Endothelial cell of umbilical vein (primary cell): ENCODE measurements at regions not wholly inside any gene's neighbourhood (a gene's known extent, or its start where the extent isn't known, plus 50 kb on each side); places are given as distances from the start of the nearest gene placed in this dataset.

Experiments used
- BruUV-seq: library from RNA; stranded (reverse); fragments of 400-500 nt; replicated peaks from 2 replicates; lab custom pipeline; 2021; lab: Mats Ljungman, UMichigan
- CTCF ChIA-PET: fragments of 300-600, 350-600 bp; sonication (Branson Sonifier 250); formaldehyde crosslinking; loops from one replicate; lab custom pipeline; 2021; ENCODE audit warnings: antibody characterized with exemption, inconsistent platforms; lab: Charles Lee
- POLR2A ChIA-PET: fragments of 300-600, 350-600 bp; sonication (Branson Sonifier 250); formaldehyde crosslinking; loops from one replicate; lab custom pipeline; 2021; ENCODE audit warnings: antibody characterized with exemption, inconsistent platforms; lab: Charles Lee
- DNase-seq: peaks from one replicate; pipeline ENCODE4 v3.0.0-alpha.2; 2011; ENCODE audit warnings: low read depth, low spot score
- FAIRE-seq: peaks from 2 replicates; lab custom pipeline; 2011; peaks lifted over from hg19 to GRCh38; lab: Jason Lieb, UNC
- H2AFZ ChIP-seq: 2 replicates; pipeline ENCODE4 v1.6.0; 2012; ENCODE audit warnings: low read depth, low read length, control low read depth, inconsistent platforms
- H3K27ac ChIP-seq: 2 replicates; pipeline ENCODE4 v1.5.1; 2011; ENCODE audit warnings: low read depth, mild to moderate bottlenecking, control low read depth, low read length, moderate library complexity; ENCODE audit not compliant: insufficient read depth
- H3K27me3 ChIP-seq, 2 experiments: 2 replicates each; pipeline versions ENCODE4 v1.6.0 to v1.6.1; 2011; ENCODE audit warnings: low read length in 2 of 2, mixed read lengths in 1 of 2; ENCODE audit not compliant: control insufficient read depth in 2 of 2, insufficient read depth in 2 of 2
- H3K36me3 ChIP-seq, 2 experiments: 2 replicates in 1 of 2; 3 replicates in 1 of 2; pipeline ENCODE4 v1.5.1; 2011; ENCODE audit warnings: low read length in 2 of 2, mild to moderate bottlenecking in 1 of 2, moderate library complexity in 1 of 2; ENCODE audit not compliant: control insufficient read depth in 2 of 2, insufficient read depth in 2 of 2; ENCODE audit errors: extremely low read depth in 1 of 2
- H3K4me1 ChIP-seq: 3 replicates; pipeline ENCODE4 v1.5.1; 2011; ENCODE audit warnings: mild to moderate bottlenecking, low read length; ENCODE audit not compliant: control insufficient read depth, insufficient read depth; ENCODE audit errors: extremely low read depth
- H3K4me2 ChIP-seq: 2 replicates; pipeline ENCODE4 v1.6.1; 2011; ENCODE audit warnings: low read length, control low read depth, mixed read lengths; ENCODE audit not compliant: insufficient read depth
- H3K4me3 ChIP-seq, 3 experiments: fragments of 200-600 bp in 1 of 3; sonication (generic), shearing (Covaris generic) in 1 of 3; replicated peaks in 1 of 3; 2 replicates each; pipeline ENCODE4 v1.5.1; 2011 to 2016; ENCODE audit warnings: control low read depth in 3 of 3, low read length in 3 of 3, mild to moderate bottlenecking in 2 of 3, inconsistent platforms in 1 of 3, low read depth in 1 of 3, moderate library complexity in 1 of 3; ENCODE audit not compliant: insufficient read depth in 1 of 3
- H3K79me2 ChIP-seq: 2 replicates; pipeline ENCODE4 v1.6.0; 2012; ENCODE audit warnings: low read length, inconsistent platforms; ENCODE audit not compliant: control insufficient read depth, insufficient read depth
- H3K9ac ChIP-seq: replicated peaks from 2 replicates; pipeline ENCODE3; 2011; ENCODE audit warnings: low read length, control low read depth; ENCODE audit not compliant: insufficient read depth; ENCODE audit errors: extremely low read depth
- H3K9me1 ChIP-seq: replicated peaks from 3 replicates; pipeline ENCODE4 v1.6.0; 2011; ENCODE audit warnings: mild to moderate bottlenecking, low read length; ENCODE audit not compliant: control insufficient read depth, insufficient read depth; ENCODE audit errors: extremely low read depth
- H3K9me3 ChIP-seq: replicated peaks from 2 replicates; pipeline ENCODE4 v1.5.1; 2012; ENCODE audit warnings: low read length, inconsistent platforms; ENCODE audit not compliant: control insufficient read depth, insufficient read depth
- H4K20me1 ChIP-seq: replicated peaks from 2 replicates; pipeline ENCODE3; 2011; ENCODE audit warnings: mild to moderate bottlenecking, low read length; ENCODE audit not compliant: control insufficient read depth, insufficient read depth; ENCODE audit errors: extremely low read depth
- CTCF ChIP-seq, 2 donors: IDR thresholded peaks; 1 replicate in 1 of 2; 2 replicates in 1 of 2; pipeline ENCODE4 v1.5.1; 2011; ENCODE audit warnings: low read length in 2 of 2, mild to moderate bottlenecking in 2 of 2, moderate library complexity in 2 of 2, control low read depth in 1 of 2, inconsistent platforms in 1 of 2, low read depth in 1 of 2; ENCODE audit not compliant: insufficient read depth in 1 of 2; ENCODE audit errors: extremely low read depth in 1 of 2
- EZH2 ChIP-seq: IDR thresholded peaks from 2 replicates; pipeline ENCODE4 v1.6.1; 2012; ENCODE audit warnings: borderline replicate concordance, low read depth, mild to moderate bottlenecking, moderate library complexity, low read length, inconsistent platforms; ENCODE audit not compliant: severe bottlenecking
- FOS ChIP-seq: IDR thresholded peaks from 2 replicates; pipeline ENCODE4 v1.6.1; 2011; ENCODE audit warnings: mild to moderate bottlenecking, low read length, moderate library complexity, borderline replicate concordance; ENCODE audit not compliant: insufficient read depth
- GATA2 ChIP-seq: IDR thresholded peaks from 2 replicates; pipeline ENCODE4 v1.7.0; 2011; ENCODE audit warnings: low read depth, mild to moderate bottlenecking, moderate library complexity, mixed read lengths, low read length; ENCODE audit not compliant: insufficient read length, insufficient read depth
- JUN ChIP-seq: IDR thresholded peaks from 2 replicates; pipeline ENCODE4 v1.6.1; 2011; ENCODE audit warnings: borderline replicate concordance, low read depth; ENCODE audit not compliant: insufficient read length, insufficient read depth
- MYC ChIP-seq: IDR thresholded peaks from one replicate; pipeline ENCODE4 v1.6.1; 2011; ENCODE audit warnings: mild to moderate bottlenecking, low read depth, low read length
- POLR2A ChIP-seq: IDR thresholded peaks from 2 replicates; pipeline ENCODE4 v1.6.1; 2012; ENCODE audit warnings: low read depth, mild to moderate bottlenecking, control low read depth, low read length
- POLR2AphosphoS5 ChIP-seq: IDR thresholded peaks from 2 replicates; pipeline ENCODE4 v1.6.1; 2012; ENCODE audit warnings: low read depth, mild to moderate bottlenecking, control low read depth, low read length, moderate library complexity; ENCODE audit not compliant: insufficient read depth
- dilution Hi-C: fragments of 300-500 bp; cut with MboI; formaldehyde crosslinking; loops from one replicate; pipeline ENCODE4 v1.15.0; 2019; ENCODE audit warnings: low sequenced_read_pairs; ENCODE audit not compliant: extremely low pct_ligation_motif_present
- intact Hi-C: fragments of 100-400 bp; cut with micrococcal nuclease; formaldehyde crosslinking; loops from one replicate; pipeline ENCODE4 v1.10.0; 2022
- TF ChIP-seq, protein P1 (sequence below): IDR thresholded peaks from 2 replicates; pipeline ENCODE4 v1.6.1; 2011; ENCODE audit not compliant: insufficient read depth, insufficient read length

- DNase-seq (no peak), FAIRE-seq (no peak)
- no peak overlapping the region for H3K9ac ChIP-seq
- no peaks in the 10 kb centered on the region for H4K20me1 ChIP-seq
- H3K27me3 ChIP-seq, result no peaks in the 10 kb centered on the region
- BruUV-seq, result no TSS peak
- intact Hi-C loops, result no loop called here
- no peak overlapping the region for H3K27ac ChIP-seq
- H2AFZ ChIP-seq, result no peak overlapping the region
- no peaks in the 10 kb centered on the region for H3K36me3 ChIP-seq
- dilution Hi-C loops, result no loop called here
- H3K4me3 ChIP-seq, result no peak overlapping the region
- CTCF ChIA-PET, result no interaction called here
- no peak overlapping the region for H3K4me2 ChIP-seq
- peaks cover 3% of the 10 kb centered on the region for H3K9me3 ChIP-seq
- no peaks in the 10 kb centered on the region for H3K4me1 ChIP-seq
- TF ChIP-seq POLR2AphosphoS5, result no peak
- TF ChIP-seq CTCF (IDR thresholded peaks at IDR 0.05; ENCODE audit: extremely low read depth in 1 of 2, insufficient read depth in 1 of 2, low read depth in 1 of 2, low read length in 2 of 2), result no peak
- no peak for TF ChIP-seq FOS
- TF ChIP-seq MYC, result no peak
- no peak for TF ChIP-seq JUN
- TF ChIP-seq EZH2, result no peak
- TF ChIP-seq POLR2A, result no peak
- no peak for TF ChIP-seq GATA2
- TF ChIP-seq, protein P1, sequence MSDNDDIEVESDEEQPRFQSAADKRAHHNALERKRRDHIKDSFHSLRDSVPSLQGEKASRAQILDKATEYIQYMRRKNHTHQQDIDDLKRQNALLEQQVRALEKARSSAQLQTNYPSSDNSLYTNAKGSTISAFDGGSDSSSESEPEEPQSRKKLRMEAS, result no peak
- no peaks in the 10 kb centered on the region for H3K9me1 ChIP-seq
- no peaks in the 10 kb centered on the region for H3K79me2 ChIP-seq
- POLR2A ChIA-PET, result no interaction called here
These were observed 2113.1 kb upstream of the RAG2 start for GRCh38 chr11:38711110-38711509.
